HFF-Myc (cell line): ENCODE measurements at regions not wholly inside any gene's neighbourhood (a gene's known extent, or its start where the extent isn't known, plus 50 kb on each side); places are given as distances from the start of the nearest gene placed in this dataset.

Source experiments
- DNase-seq: peaks from one replicate; pipeline ENCODE4 v3.0.0-alpha.2; 2011; ENCODE audit warnings: low read depth; ENCODE audit errors: extremely low read depth
- H3K4me3 ChIP-seq: replicated peaks from 2 replicates; pipeline ENCODE4 v1.5.1; 2011; ENCODE audit warnings: low read depth, mild to moderate bottlenecking, control low read depth, low read length
- TF ChIP-seq, protein P1 (sequence below): IDR thresholded peaks from 2 replicates; pipeline ENCODE4 v1.5.1; 2012; ENCODE audit warnings: mild to moderate bottlenecking, low read depth, low read length, control low read depth; ENCODE audit errors: missing control alignments

DNA sequence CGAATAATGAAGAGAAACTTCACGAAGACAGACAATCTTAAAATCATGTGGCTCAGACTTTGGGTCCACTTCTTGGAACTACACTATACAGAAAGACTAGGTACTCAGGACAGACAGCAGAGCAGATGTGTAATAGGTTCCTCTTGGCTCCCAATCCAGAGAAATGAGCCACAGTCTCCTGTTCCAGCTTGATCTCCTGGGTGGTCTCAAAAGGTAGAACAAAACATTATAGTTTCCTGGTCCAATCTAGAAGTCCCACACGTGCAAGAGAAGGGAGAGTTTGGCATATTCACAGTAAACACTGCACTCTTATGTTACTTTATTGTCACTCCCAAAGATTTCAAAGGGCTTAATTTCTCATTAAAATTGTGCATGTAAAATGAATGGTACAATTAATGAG lies 134.5 kb upstream of the FIBIN start:
- TF ChIP-seq, protein P1, sequence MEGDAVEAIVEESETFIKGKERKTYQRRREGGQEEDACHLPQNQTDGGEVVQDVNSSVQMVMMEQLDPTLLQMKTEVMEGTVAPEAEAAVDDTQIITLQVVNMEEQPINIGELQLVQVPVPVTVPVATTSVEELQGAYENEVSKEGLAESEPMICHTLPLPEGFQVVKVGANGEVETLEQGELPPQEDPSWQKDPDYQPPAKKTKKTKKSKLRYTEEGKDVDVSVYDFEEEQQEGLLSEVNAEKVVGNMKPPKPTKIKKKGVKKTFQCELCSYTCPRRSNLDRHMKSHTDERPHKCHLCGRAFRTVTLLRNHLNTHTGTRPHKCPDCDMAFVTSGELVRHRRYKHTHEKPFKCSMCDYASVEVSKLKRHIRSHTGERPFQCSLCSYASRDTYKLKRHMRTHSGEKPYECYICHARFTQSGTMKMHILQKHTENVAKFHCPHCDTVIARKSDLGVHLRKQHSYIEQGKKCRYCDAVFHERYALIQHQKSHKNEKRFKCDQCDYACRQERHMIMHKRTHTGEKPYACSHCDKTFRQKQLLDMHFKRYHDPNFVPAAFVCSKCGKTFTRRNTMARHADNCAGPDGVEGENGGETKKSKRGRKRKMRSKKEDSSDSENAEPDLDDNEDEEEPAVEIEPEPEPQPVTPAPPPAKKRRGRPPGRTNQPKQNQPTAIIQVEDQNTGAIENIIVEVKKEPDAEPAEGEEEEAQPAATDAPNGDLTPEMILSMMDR, result no peak
- no peak overlapping the region for H3K4me3 ChIP-seq
- DNase-seq, result no peak

DNA sequence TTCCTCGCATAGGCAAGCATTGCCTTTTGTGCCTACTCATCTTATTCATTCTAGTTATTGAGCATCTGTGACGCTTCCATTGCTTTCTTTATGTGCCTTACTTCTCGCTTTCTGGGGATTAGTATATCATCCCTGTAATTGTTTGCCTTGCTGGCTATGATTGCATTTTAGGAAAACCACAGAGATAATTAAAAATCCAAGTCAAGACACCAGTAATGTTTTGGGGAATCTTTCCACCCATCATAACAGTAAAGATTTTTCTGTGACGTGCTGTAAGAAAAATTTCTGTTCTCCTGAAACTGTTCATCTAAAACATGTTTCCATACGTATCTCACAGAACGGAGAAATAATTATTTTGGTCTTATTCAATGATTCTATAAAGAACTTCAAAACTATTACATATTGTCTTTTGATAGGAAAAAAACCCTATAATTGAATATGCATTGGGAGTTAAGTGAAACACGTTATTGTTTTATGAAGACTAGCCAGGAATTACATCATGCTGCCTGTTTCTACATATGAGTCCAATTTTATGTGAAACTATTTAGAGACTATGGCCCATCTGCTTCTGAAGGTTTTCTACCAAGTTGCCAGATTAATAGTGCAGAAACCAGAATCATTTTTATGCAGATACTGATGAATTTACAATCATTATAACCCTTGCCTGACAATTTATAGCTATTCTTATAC lies 133.7 kb upstream of the FIBIN start:
- DNase-seq, result no peak
- TF ChIP-seq, protein P1, result no peak
- no peak overlapping the region for H3K4me3 ChIP-seq

DNA sequence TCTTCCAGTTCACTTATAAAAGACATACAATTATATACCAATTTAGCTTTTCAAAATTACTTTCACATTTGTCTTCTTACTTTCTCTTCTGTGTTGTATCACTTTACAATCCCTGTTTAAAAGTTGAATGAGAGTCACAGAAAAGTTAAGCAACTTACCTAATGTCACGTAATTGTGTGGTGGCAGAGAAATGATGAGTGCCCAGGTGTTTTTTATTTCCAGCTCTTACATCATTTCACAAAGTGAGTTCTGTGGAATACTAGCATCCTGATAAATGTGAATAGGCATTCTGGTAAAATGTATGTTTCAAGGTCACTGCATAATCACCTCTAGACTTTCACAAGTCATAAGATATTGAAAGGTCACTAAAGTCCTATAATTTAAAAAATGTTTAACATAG lies 133.0 kb upstream of the FIBIN start:
- no peak overlapping the region for H3K4me3 ChIP-seq
- TF ChIP-seq, protein P1, result no peak
- no peak for DNase-seq

DNA sequence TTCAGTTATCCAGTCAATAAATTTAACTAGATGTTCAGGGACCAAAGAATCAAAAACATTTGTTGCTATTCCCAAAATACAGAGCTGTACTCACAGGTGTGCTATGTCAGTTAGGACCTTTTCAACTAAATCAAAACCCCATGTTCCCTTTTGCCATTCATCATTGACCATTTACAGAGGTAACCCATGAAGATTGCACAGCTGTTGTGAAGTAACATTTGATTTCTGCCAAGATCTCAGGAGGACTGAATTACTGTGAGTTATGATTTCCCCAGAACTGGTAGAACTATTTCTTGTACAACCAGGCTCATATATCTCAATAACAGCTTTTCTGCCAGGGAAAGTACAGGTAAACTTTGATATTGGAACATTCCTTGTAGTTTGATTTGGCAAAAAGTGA lies 131.1 kb upstream of the FIBIN start:
- TF ChIP-seq, protein P1, result no peak
- no peak for DNase-seq
- no peak overlapping the region for H3K4me3 ChIP-seq

DNA sequence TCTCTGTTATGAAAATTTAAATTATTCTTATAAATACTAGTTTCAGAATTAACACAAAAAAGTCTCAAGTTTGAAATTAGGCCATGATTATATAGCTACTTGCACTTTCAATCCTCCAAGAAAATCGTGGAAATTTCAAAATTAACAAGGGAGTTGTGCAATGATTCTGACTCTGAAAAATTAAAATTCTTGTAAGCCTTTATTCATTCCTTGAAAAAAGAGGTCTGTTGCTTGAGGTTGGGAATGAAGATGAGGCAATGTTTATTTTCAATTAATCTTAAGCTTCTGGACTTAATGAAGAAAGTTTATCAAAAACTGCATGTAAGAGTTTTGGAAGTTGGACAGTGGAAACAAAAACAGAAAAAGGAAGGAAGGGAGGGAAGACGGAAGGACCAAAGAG lies 128.2 kb upstream of the FIBIN start:
- TF ChIP-seq, protein P1, result no peak
- no peak overlapping the region for H3K4me3 ChIP-seq
- no peak for DNase-seq

DNA sequence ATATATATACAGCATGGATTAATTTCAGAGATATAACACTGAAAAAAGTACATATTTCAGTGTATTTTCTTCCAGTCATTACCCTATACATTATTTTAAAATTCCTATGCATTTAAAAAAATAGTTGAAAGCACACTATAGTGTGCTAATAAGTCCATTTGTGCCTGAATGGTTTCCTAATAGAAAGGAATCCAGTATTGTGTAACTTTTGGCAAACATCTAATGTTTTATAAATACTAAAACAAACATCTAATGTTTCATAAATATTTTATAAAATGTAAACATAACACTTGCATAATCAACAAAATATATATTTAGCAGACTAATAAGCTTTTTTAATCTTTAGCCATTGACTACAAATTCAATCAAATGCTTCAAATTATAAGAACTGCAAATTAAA lies 126.6 kb upstream of the FIBIN start:
- H3K4me3 ChIP-seq, result no peak overlapping the region
- DNase-seq, result no peak
- TF ChIP-seq, protein P1, result no peak
